ENCODE measurements at regions not wholly inside any gene's neighbourhood (a gene's known extent, or its start where the extent isn't known, plus 50 kb on each side); places are given as distances from the start of the nearest gene placed in this dataset.

- Histone ChIP-seq H3K36me3 (ENCODE audit: insufficient read depth, low read length) (no peaks in the 10 kb centered on the region), H3K27ac (no peak overlapping the region), H3K9ac (ENCODE audit: insufficient read length) (no peak overlapping the region), H3K9me3 (ENCODE audit: low read depth, low read length) (peaks cover 5% of the 10 kb centered on the region), H3K4me3 (no peak overlapping the region)
- no peak for TF ChIP-seq EZH2 (IDR thresholded peaks at IDR 0.05)
- no peak for TF ChIP-seq POLR2AphosphoS5 (IDR thresholded peaks at IDR 0.05; ENCODE audit: borderline replicate concordance, low read depth, low read length)
- no peak for TF ChIP-seq FOXP2 (optimal IDR thresholded peaks at IDR 0.05; ENCODE audit: control extremely low read depth, extremely low read length, insufficient read depth)
- DNase-seq (ENCODE audit: low read depth, low spot score): no peak
Measured at GRCh38 chrX:117093319-117093718, 630.5 kb upstream of the CT83 start.

GRCh38 chrX:117092641-117093040 is 629.9 kb upstream of the CT83 start:
- Histone ChIP-seq H3K9me3 (ENCODE audit: low read depth, low read length) (peaks cover 5% of the 10 kb centered on the region), H3K27ac (no peak overlapping the region), H3K36me3 (ENCODE audit: insufficient read depth, low read length) (no peaks in the 10 kb centered on the region), H3K9ac (ENCODE audit: insufficient read length) (no peak overlapping the region), H3K4me3 (no peak overlapping the region)
- TF ChIP-seq POLR2AphosphoS5 (IDR thresholded peaks at IDR 0.05; ENCODE audit: borderline replicate concordance, low read depth, low read length): no peak
- no peak for TF ChIP-seq FOXP2 (optimal IDR thresholded peaks at IDR 0.05; ENCODE audit: control extremely low read depth, extremely low read length, insufficient read depth)
- no peak for TF ChIP-seq EZH2 (IDR thresholded peaks at IDR 0.05)
- no peak for DNase-seq (ENCODE audit: low read depth, low spot score)

GRCh38 chrX:117063224-117063623 is 600.4 kb upstream of the CT83 start:
- DNase-seq (ENCODE audit: low read depth, low spot score): no peak

GRCh38 chrX:117059848-117060247 is 597.1 kb upstream of the CT83 start:
- no peak for DNase-seq (ENCODE audit: low read depth, low spot score)
- no peaks in the 10 kb centered on the region for H3K36me3 ChIP-seq (ENCODE audit: insufficient read depth, low read length)
- TF ChIP-seq FOXP2 (optimal IDR thresholded peaks at IDR 0.05; ENCODE audit: control extremely low read depth, extremely low read length, insufficient read depth) (no peak), EZH2 (IDR thresholded peaks at IDR 0.05) (no peak), POLR2AphosphoS5 (IDR thresholded peaks at IDR 0.05; ENCODE audit: borderline replicate concordance, low read depth, low read length) (no peak)
- H3K27ac ChIP-seq: no peak overlapping the region
- no peak overlapping the region for H3K4me3 ChIP-seq
- H3K9ac ChIP-seq (ENCODE audit: insufficient read length): no peak overlapping the region
- H3K9me3 ChIP-seq (ENCODE audit: low read depth, low read length): no peaks in the 10 kb centered on the region

More at GRCh38 chrX:117063224-117063623, 600.4 kb upstream of the CT83 start:
- no peak overlapping the region for H3K27ac ChIP-seq
- no peak for TF ChIP-seq EZH2 (IDR thresholded peaks at IDR 0.05)
- no peak for TF ChIP-seq POLR2AphosphoS5 (IDR thresholded peaks at IDR 0.05; ENCODE audit: borderline replicate concordance, low read depth, low read length)
- no peak for TF ChIP-seq FOXP2 (optimal IDR thresholded peaks at IDR 0.05; ENCODE audit: control extremely low read depth, extremely low read length, insufficient read depth)
- H3K36me3 ChIP-seq (ENCODE audit: insufficient read depth, low read length): no peaks in the 10 kb centered on the region
- no peak overlapping the region for H3K4me3 ChIP-seq
- no peak overlapping the region for H3K9ac ChIP-seq (ENCODE audit: insufficient read length)
- H3K9me3 ChIP-seq (ENCODE audit: low read depth, low read length): no peaks in the 10 kb centered on the region

DNA sequence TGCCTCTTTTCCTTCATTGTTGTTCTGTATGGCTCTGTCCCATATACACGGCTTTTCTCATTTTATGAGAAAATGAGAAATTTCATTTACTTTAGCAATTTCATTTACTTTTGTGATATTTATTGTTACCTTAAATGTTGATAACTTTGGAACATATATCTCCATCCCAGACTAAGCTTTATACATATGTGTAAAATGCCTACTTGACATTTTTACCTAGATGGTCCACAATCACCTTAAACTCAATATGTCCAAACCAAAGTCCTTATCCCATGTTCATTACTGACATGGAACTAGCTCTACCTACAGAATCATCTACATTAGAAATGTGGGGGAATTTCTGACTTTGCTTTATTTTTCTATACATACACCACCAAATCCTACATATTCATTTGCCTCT is 590.5 kb upstream of the CT83 start:
- Histone ChIP-seq H3K36me3 (ENCODE audit: insufficient read depth, low read length) (no peaks in the 10 kb centered on the region), H3K27ac (no peak overlapping the region), H3K9ac (ENCODE audit: insufficient read length) (no peak overlapping the region), H3K4me3 (no peak overlapping the region), H3K9me3 (ENCODE audit: low read depth, low read length) (no peaks in the 10 kb centered on the region)
- TF ChIP-seq FOXP2 (optimal IDR thresholded peaks at IDR 0.05; ENCODE audit: control extremely low read depth, extremely low read length, insufficient read depth) (no peak), POLR2AphosphoS5 (IDR thresholded peaks at IDR 0.05; ENCODE audit: borderline replicate concordance, low read depth, low read length) (no peak), EZH2 (IDR thresholded peaks at IDR 0.05) (no peak)
- no peak for DNase-seq (ENCODE audit: low read depth, low spot score)

- TF ChIP-seq FOXP2 (optimal IDR thresholded peaks at IDR 0.05; ENCODE audit: control extremely low read depth, extremely low read length, insufficient read depth): no peak
- no peak for TF ChIP-seq EZH2 (IDR thresholded peaks at IDR 0.05)
- TF ChIP-seq POLR2AphosphoS5 (IDR thresholded peaks at IDR 0.05; ENCODE audit: borderline replicate concordance, low read depth, low read length): no peak
- no peak overlapping the region for H3K27ac ChIP-seq
- H3K4me3 ChIP-seq: no peak overlapping the region
Measured at GRCh38 chrX:117038918-117039440, 576.2 kb upstream of the CT83 start.

GRCh38 chrX:117010243-117010642 is 547.5 kb upstream of the CT83 start:
- H3K4me3 ChIP-seq: no peak overlapping the region
- H3K27ac ChIP-seq: no peak overlapping the region
- no peak overlapping the region for H3K9ac ChIP-seq (ENCODE audit: insufficient read length)
- no peaks in the 10 kb centered on the region for H3K36me3 ChIP-seq (ENCODE audit: insufficient read depth, low read length)
- no peak for DNase-seq (ENCODE audit: low read depth, low spot score)
- H3K9me3 ChIP-seq (ENCODE audit: low read depth, low read length): no peaks in the 10 kb centered on the region
- TF ChIP-seq FOXP2 (optimal IDR thresholded peaks at IDR 0.05; ENCODE audit: control extremely low read depth, extremely low read length, insufficient read depth) (no peak), POLR2AphosphoS5 (IDR thresholded peaks at IDR 0.05; ENCODE audit: borderline replicate concordance, low read depth, low read length) (no peak), EZH2 (IDR thresholded peaks at IDR 0.05) (no peak)

More at GRCh38 chrX:117038918-117039440, 576.2 kb upstream of the CT83 start:
- no peak for DNase-seq (ENCODE audit: low read depth, low spot score)
- no peaks in the 10 kb centered on the region for H3K9me3 ChIP-seq (ENCODE audit: low read depth, low read length)
- no peak overlapping the region for H3K9ac ChIP-seq (ENCODE audit: insufficient read length)
- no peaks in the 10 kb centered on the region for H3K36me3 ChIP-seq (ENCODE audit: insufficient read depth, low read length)

DNA sequence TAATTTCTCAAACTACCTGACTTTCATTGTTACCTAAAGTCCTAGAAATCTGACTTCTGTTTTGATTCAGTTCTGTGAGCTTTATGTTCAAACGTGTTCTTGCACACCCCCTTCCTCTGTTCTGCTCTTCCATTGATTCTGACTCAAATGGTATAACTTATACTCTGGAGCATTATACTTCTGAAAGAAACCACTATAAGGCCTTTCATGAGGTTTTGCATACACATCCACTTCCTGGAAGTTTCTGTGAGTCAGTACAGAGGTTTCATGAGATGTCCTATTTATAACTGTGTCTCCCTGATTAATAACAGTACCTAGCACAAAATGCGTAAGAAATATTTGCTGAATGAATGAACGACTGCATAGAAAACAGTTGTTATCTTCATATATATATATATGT is 540.2 kb upstream of the CT83 start:
- Histone ChIP-seq H3K36me3 (ENCODE audit: insufficient read depth, low read length) (no peaks in the 10 kb centered on the region), H3K9me3 (ENCODE audit: low read depth, low read length) (no peaks in the 10 kb centered on the region), H3K4me3 (no peak overlapping the region), H3K9ac (ENCODE audit: insufficient read length) (no peak overlapping the region), H3K27ac (no peak overlapping the region)
- no peak for TF ChIP-seq EZH2 (IDR thresholded peaks at IDR 0.05)
- DNase-seq (ENCODE audit: low read depth, low spot score): no peak

DNA sequence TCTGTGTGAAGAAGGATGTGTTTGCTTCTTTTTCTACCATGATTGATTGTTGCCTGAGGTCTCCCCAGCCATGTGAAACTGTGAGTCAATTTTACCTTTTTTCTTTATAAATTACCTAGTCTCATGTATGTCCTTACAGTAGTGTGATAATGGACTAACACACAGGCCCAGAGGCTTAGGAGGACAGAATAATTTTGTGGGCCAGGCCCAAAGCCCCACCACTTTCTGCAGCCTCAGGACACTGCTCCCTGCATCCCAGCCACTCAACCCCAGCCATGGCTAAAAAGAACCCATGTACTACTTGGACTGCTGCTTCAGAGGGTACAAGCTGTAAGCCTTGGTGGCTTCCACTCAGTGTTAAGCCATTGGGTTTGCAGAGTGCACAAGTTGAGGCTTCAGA is 512.7 kb upstream of the CT83 start:
- Histone ChIP-seq H3K9ac (ENCODE audit: insufficient read length) (no peak overlapping the region), H3K27ac (no peak overlapping the region), H3K36me3 (ENCODE audit: insufficient read depth, low read length) (no peaks in the 10 kb centered on the region), H3K9me3 (ENCODE audit: low read depth, low read length) (no peaks in the 10 kb centered on the region), H3K4me3 (no peak overlapping the region)
- no peak for DNase-seq (ENCODE audit: low read depth, low spot score)
- TF ChIP-seq EZH2 (IDR thresholded peaks at IDR 0.05): no peak
- no peak for TF ChIP-seq POLR2AphosphoS5 (IDR thresholded peaks at IDR 0.05; ENCODE audit: borderline replicate concordance, low read depth, low read length)
- TF ChIP-seq FOXP2 (optimal IDR thresholded peaks at IDR 0.05; ENCODE audit: control extremely low read depth, extremely low read length, insufficient read depth): no peak

All from SK-N-MC (cell line).